H9 (cell line): ENCODE measurements at regions not wholly inside any gene's neighbourhood (a gene's known extent, or its start where the extent isn't known, plus 50 kb on each side); places are given as distances from the start of the nearest gene placed in this dataset.

ENCODE experiments used
- DNase-seq: peaks from one replicate; pipeline ENCODE4 v3.0.0-alpha.2; 2017
- H2AFZ ChIP-seq: one replicate; pipeline ENCODE4 v1.6.1; 2013; ENCODE audit warnings: mild to moderate bottlenecking, low read length, control low read depth, moderate library complexity
- H2AK5ac ChIP-seq: 2 replicates; pipeline ENCODE4 v1.6.1; 2013; ENCODE audit warnings: low read length, control low read depth, mixed read lengths; ENCODE audit not compliant: insufficient read length
- H2BK120ac ChIP-seq: one replicate; pipeline ENCODE4 v1.6.1; 2013; ENCODE audit warnings: low read depth, mild to moderate bottlenecking, low read length, control low read depth, inconsistent platforms; ENCODE audit not compliant: poor library complexity, severe bottlenecking
- H2BK12ac ChIP-seq: 2 replicates; pipeline ENCODE4 v1.6.1; 2013; ENCODE audit warnings: low read length, control low read depth, mixed read lengths, low read depth; ENCODE audit not compliant: insufficient read length
- H2BK15ac ChIP-seq: 2 replicates; pipeline ENCODE4 v1.6.1; 2013; ENCODE audit warnings: low read depth, low read length, control low read depth
- H2BK20ac ChIP-seq: one replicate; pipeline ENCODE4 v1.6.1; 2013; ENCODE audit warnings: low read depth, mild to moderate bottlenecking, low read length, control low read depth, inconsistent platforms; ENCODE audit not compliant: poor library complexity, severe bottlenecking
- H2BK5ac ChIP-seq: 2 replicates; pipeline ENCODE4 v1.6.1; 2013; ENCODE audit warnings: low read length, control low read depth, mixed read lengths; ENCODE audit not compliant: insufficient read length
- H3K14ac ChIP-seq: 2 replicates; pipeline ENCODE4 v1.6.1; 2013; ENCODE audit warnings: low read length, control low read depth; ENCODE audit not compliant: insufficient read depth
- H3K18ac ChIP-seq: 2 replicates; pipeline ENCODE4 v1.6.1; 2013; ENCODE audit warnings: low read depth, mild to moderate bottlenecking, mixed read lengths, low read length, control low read depth; ENCODE audit not compliant: insufficient read length
- H3K23ac ChIP-seq: 2 replicates; pipeline ENCODE4 v1.6.1; 2013; ENCODE audit warnings: low read length, control low read depth, mixed read lengths, low read depth; ENCODE audit not compliant: insufficient read length
- H3K23me2 ChIP-seq: 2 replicates; pipeline ENCODE4 v1.6.1; 2013; ENCODE audit warnings: low read depth, mild to moderate bottlenecking, mixed read lengths, low read length, control low read depth; ENCODE audit not compliant: insufficient read length, poor library complexity, severe bottlenecking
- H3K27ac ChIP-seq: 2 replicates; pipeline ENCODE4 v1.5.1; 2013; ENCODE audit warnings: low read length, control low read depth, mixed read lengths, low read depth; ENCODE audit not compliant: insufficient read length
- H3K27me3 ChIP-seq: 2 replicates; pipeline ENCODE4 v1.6.1; 2013; ENCODE audit warnings: low read length, control low read depth, inconsistent platforms; ENCODE audit not compliant: insufficient read depth
- H3K4ac ChIP-seq: 2 replicates; pipeline ENCODE4 v1.6.1; 2013; ENCODE audit warnings: low read depth, mild to moderate bottlenecking, control low read depth, inconsistent platforms, low read length, moderate library complexity
- H3K4me1 ChIP-seq: 2 replicates; pipeline ENCODE4 v1.6.1; 2013; ENCODE audit warnings: low read length, control low read depth, inconsistent platforms; ENCODE audit not compliant: insufficient read depth
- H3K4me2 ChIP-seq: 2 replicates; pipeline ENCODE4 v1.6.1; 2013; ENCODE audit warnings: low read length, control low read depth, mixed read lengths; ENCODE audit not compliant: insufficient read length, insufficient read depth
- H3K56ac ChIP-seq: 2 replicates; pipeline ENCODE4 v1.6.1; 2013; ENCODE audit warnings: low read depth, mild to moderate bottlenecking, mixed read lengths, low read length, control low read depth; ENCODE audit not compliant: insufficient read length
- H3K79me1 ChIP-seq: 2 replicates; pipeline ENCODE4 v1.6.1; 2013; ENCODE audit warnings: low read depth, mild to moderate bottlenecking, moderate library complexity, low read length, control low read depth, inconsistent platforms; ENCODE audit not compliant: insufficient read depth, poor library complexity, severe bottlenecking
- H3K79me2 ChIP-seq: 2 replicates; pipeline ENCODE4 v1.6.1; 2013; ENCODE audit warnings: low read length, control low read depth, inconsistent platforms; ENCODE audit not compliant: insufficient read depth
- H3K9ac ChIP-seq: 2 replicates; pipeline ENCODE4 v1.6.1; 2013; ENCODE audit warnings: low read length, control low read depth, mixed read lengths; ENCODE audit not compliant: insufficient read length; ENCODE audit errors: extremely low read depth
- H3K9me3 ChIP-seq: one replicate; pipeline ENCODE4 v1.6.1; 2013; ENCODE audit warnings: low read depth, low read length, inconsistent platforms; ENCODE audit not compliant: control insufficient read depth
- H3T11ph ChIP-seq: one replicate; pipeline ENCODE4 v1.6.1; 2013; ENCODE audit warnings: mild to moderate bottlenecking, low read length, control low read depth, inconsistent platforms
- H4K20me1 ChIP-seq: one replicate; pipeline ENCODE4 v1.6.1; 2013; ENCODE audit not compliant: control insufficient read depth, insufficient read length, insufficient read depth
- H4K5ac ChIP-seq: 2 replicates; pipeline ENCODE4 v1.6.1; 2013; ENCODE audit warnings: low read depth, mild to moderate bottlenecking, mixed read lengths, low read length, control low read depth; ENCODE audit not compliant: insufficient read length
- H4K8ac ChIP-seq: replicated peaks from 2 replicates; pipeline ENCODE4 v1.6.1; 2013; ENCODE audit warnings: low read length, control low read depth, mixed read lengths, low read depth; ENCODE audit not compliant: insufficient read length
- H4K91ac ChIP-seq: 2 replicates; pipeline ENCODE4 v1.6.1; 2013; ENCODE audit warnings: low read depth, mild to moderate bottlenecking, moderate library complexity, mixed read lengths, low read length, control low read depth; ENCODE audit not compliant: insufficient read length
- H3K27ac Mint-ChIP-seq, 3 experiments: 2 replicates in 2 of 3; 3 replicates in 1 of 3; pipeline ENCODE4 v1.8.0; 2020 to 2021; ENCODE audit warnings: mixed read lengths in 3 of 3, mild to moderate bottlenecking in 1 of 3, moderate library complexity in 1 of 3
- H3K27me3 Mint-ChIP-seq: 2 replicates; pipeline ENCODE4 v1.8.0; 2021; ENCODE audit warnings: low read depth, mild to moderate bottlenecking, moderate library complexity, mixed read lengths
- H3K36me3 Mint-ChIP-seq, 3 experiments: 2 replicates in 2 of 3; 3 replicates in 1 of 3; pipeline ENCODE4 v1.8.0; 2020 to 2021; ENCODE audit warnings: low read depth in 3 of 3, mixed read lengths in 3 of 3; ENCODE audit not compliant: insufficient read depth in 1 of 3
- H3K4me1 Mint-ChIP-seq, 2 experiments: 2 replicates each; pipeline ENCODE4 v1.8.0; 2020; ENCODE audit warnings: mixed read lengths in 2 of 2
- H3K4me3 Mint-ChIP-seq, 2 experiments: 2 replicates in 1 of 2; 3 replicates in 1 of 2; pipeline ENCODE4 v1.8.0; 2020 to 2021; ENCODE audit warnings: mild to moderate bottlenecking in 2 of 2, mixed read lengths in 2 of 2, moderate library complexity in 1 of 2
- H3K9me3 Mint-ChIP-seq, 2 experiments: 2 replicates in 1 of 2; 3 replicates in 1 of 2; pipeline ENCODE4 v1.8.0; 2020; ENCODE audit warnings: mild to moderate bottlenecking in 2 of 2, mixed read lengths in 2 of 2, moderate library complexity in 1 of 2
- CTCF ChIP-seq: fragments of 200-600 bp; sonication (generic); conservative IDR thresholded peaks from 3 replicates; pipeline ENCODE4 v1.8.0; 2021; ENCODE audit warnings: antibody characterized with exemption, mild to moderate bottlenecking
- WGBS: extraction: QIAGEN DNeasy Blood & Tissue Kit; methylation state at CpG from one replicate; pipeline ENCODE4 v1.1.7; 2013; ENCODE audit warnings: missing lambda C conversion rate, low lambda C conversion rate, mixed read lengths; ENCODE audit not compliant: insufficient read length; ENCODE audit errors: extremely low coverage; 5-methylcytosine and 5-hydroxymethylcytosine counted together

DNA sequence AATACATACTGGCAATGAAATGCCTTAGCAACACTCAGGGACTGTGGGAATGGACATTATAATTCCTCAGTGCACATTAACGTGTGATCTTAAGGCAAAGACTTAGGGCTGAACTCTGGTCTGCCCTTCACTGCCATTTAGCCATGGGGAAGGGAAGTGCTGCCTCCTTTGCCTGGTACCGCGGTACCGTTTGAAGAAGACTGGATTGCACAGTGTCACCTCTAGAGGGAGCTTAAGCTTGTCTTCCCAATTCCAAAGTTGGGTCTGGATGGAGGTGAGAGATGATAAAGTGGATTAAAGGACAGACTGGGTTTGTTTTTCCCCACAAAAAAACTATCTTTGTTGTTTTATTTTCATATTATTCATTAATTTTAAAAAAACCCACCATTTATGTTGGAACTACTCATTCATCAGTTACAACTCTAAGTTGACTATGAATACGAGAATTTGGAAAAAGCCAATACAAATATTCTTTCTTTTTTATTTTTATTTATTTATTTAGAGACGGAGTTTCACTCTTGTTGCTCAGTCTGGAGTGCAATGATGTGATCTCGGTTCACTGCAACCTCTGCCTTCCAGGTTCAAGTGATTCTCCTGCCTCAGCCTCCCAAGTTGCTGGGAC, 60.0 kb upstream of the SYN2 start:
- DNase-seq = peak; percentile 65
- Histone ChIP-seq H2AFZ (peak overlapping the region; percentile 59), H4K20me1 (no peaks in the 10 kb centered on the region), H3K9me3 (no peaks in the 10 kb centered on the region), H3K4ac (no peak overlapping the region), H2BK12ac (no peak overlapping the region), H3K79me2 (no peaks in the 10 kb centered on the region), H3K27me3 (no peaks in the 10 kb centered on the region), H3T11ph (no peak overlapping the region), H3K79me1 (no peaks in the 10 kb centered on the region), H2BK5ac (no peak overlapping the region), H3K56ac (no peak overlapping the region), H4K91ac (no peak overlapping the region), H2BK20ac (no peak overlapping the region), H3K23ac (no peak overlapping the region), H2BK120ac (no peak overlapping the region), H4K8ac (no peak overlapping the region), H3K9ac (no peak overlapping the region), H2AK5ac (no peak overlapping the region), H3K4me2 (no peak overlapping the region), H4K5ac (no peak overlapping the region), H3K18ac (no peak overlapping the region), H3K27ac (no peak overlapping the region), H3K4me1 (no peaks in the 10 kb centered on the region), H3K14ac (no peak overlapping the region), H2BK15ac (no peak overlapping the region), H3K23me2 (no peaks in the 10 kb centered on the region)
- peak; percentile 91 for TF ChIP-seq CTCF
- WGBS = no CpG with 5 or more reads among the region's 7 CpGs
- no peaks in the 10 kb centered on the region; a peak in 1 of 5 replicates for H3K9me3 Mint-ChIP-seq
- 0 out of 4 replicates have a peak, but pooled peaks cover 0 to 2% of the 10 kb centered on the region in 2 experiments for H3K4me1 Mint-ChIP-seq
- no peaks in the 10 kb centered on the region for H3K36me3 Mint-ChIP-seq
- H3K27me3 Mint-ChIP-seq = peaks cover 2% of the 10 kb centered on the region
- no peak overlapping the region for H3K27ac Mint-ChIP-seq
- H3K4me3 Mint-ChIP-seq = no peak overlapping the region
